ENCODE measurements at regions not wholly inside any gene's neighbourhood (a gene's known extent, or its start where the extent isn't known, plus 50 kb on each side); places are given as distances from the start of the nearest gene placed in this dataset.

- CTCF ChIA-PET, result interaction anchor here (0.9 kb wide), 1 partner anchor 9 kb away, joined by 4 read pairs; no protein-coding TSS in a partner anchor
- Histone ChIP-seq H3K4me1 (ENCODE audit: control insufficient read depth, insufficient read depth, low read length) (no peaks in the 10 kb centered on the region), H3K9me3 (replicated peaks; ENCODE audit: control insufficient read depth, insufficient read depth, low read length) (no peaks in the 10 kb centered on the region), H3K9ac (ENCODE audit: control insufficient read depth, insufficient read depth, low read length) (no peak overlapping the region), H3K4me3 (no peak overlapping the region), H3K36me3 (ENCODE audit: control insufficient read depth in 2 of 2, insufficient read depth in 2 of 2, low read length in 1 of 2) (no peaks in the 10 kb centered on the region), H3K27me3 (replicated peaks in 1 of 2; ENCODE audit: control insufficient read depth in 2 of 2, insufficient read depth in 2 of 2, low read length in 1 of 2) (no peaks in the 10 kb centered on the region), H3K27ac (ENCODE audit: control insufficient read depth, insufficient read depth) (no peak overlapping the region), H2AFZ (ENCODE audit: control insufficient read depth, low read depth, low read length) (no peak overlapping the region), H4K20me1 (ENCODE audit: control insufficient read depth, insufficient read depth) (no peaks in the 10 kb centered on the region), H3K4me2 (ENCODE audit: control insufficient read depth, insufficient read depth) (no peak overlapping the region), H3K79me2 (ENCODE audit: control insufficient read depth, insufficient read depth, low read length) (no peaks in the 10 kb centered on the region)
- TF ChIP-seq ZBTB40 (IDR thresholded peaks at IDR 0.05; ENCODE audit: borderline replicate concordance), result no peak
- TF ChIP-seq IKZF2 (IDR thresholded peaks at IDR 0.05), result no peak
- TF ChIP-seq ATF2 (IDR thresholded peaks at IDR 0.05; ENCODE audit: low read length), result no peak
- no peak for TF ChIP-seq CEBPB (IDR thresholded peaks at IDR 0.05; ENCODE audit: borderline replicate concordance in 1 of 2, low read depth in 2 of 2, low read length in 2 of 2)
- no peak for TF ChIP-seq ZSCAN29 (IDR thresholded peaks at IDR 0.05)
- in situ Hi-C loops (cut with MboI), result no loop called here
- WGBS (ENCODE audit: insufficient coverage, insufficient replicate concordance, low lambda C conversion rate, missing lambda C conversion rate), result 0% methylated on average over 3 of the region's 3 CpGs
- RAD21 ChIA-PET (ENCODE audit: unreplicated experiment), result no interaction called here
- no peak for FAIRE-seq
- SMC1A ChIA-PET (ENCODE audit: uncharacterized antibody, unreplicated experiment), result no interaction called here
- BruUV-seq (replicated peaks), result no TSS peak
- intact Hi-C loops (cut with micrococcal nuclease; ENCODE audit: unreplicated experiment), result no loop called here
- DNase-seq (ENCODE audit: low read depth, low spot score), result no peak
- ATAC-seq, result no peak
- POLR2A ChIA-PET, result no interaction called here
Measured at GRCh38 chr18:28575123-28575522, 398.2 kb upstream of the CDH2 start.
